SK-N-SH (cell line): ENCODE measurements at regions not wholly inside any gene's neighbourhood (a gene's known extent, or its start where the extent isn't known, plus 50 kb on each side); places are given as distances from the start of the nearest gene placed in this dataset.

Experiments
- CTCF ChIA-PET: fragments of 300-600, 350-600 bp; formaldehyde crosslinking; extraction: SDS; loops from one replicate; lab custom pipeline; 2021; lab: Yijun Ruan, JAX
- POLR2A ChIA-PET: fragments of 350-600 bp; sonication (Branson Sonifier 250); formaldehyde crosslinking; extraction: SDS; loops from one replicate; lab custom pipeline; 2020; ENCODE audit warnings: antibody characterized with exemption, inconsistent platforms; lab: Yijun Ruan, JAX
- DNase-seq: peaks from one replicate; pipeline ENCODE4 v3.0.0; 2012
- H2AFZ ChIP-seq: fragments of 200-600 bp; sonication (generic); 2 replicates; pipeline ENCODE4 v1.8.1; 2016; ENCODE audit warnings: antibody characterized with exemption, mild to moderate bottlenecking, low read depth
- H3F3A ChIP-seq: fragments of 200-600 bp; sonication (generic); replicated peaks from 2 replicates; pipeline ENCODE3; 2016; ENCODE audit warnings: antibody characterized with exemption, mild to moderate bottlenecking; ENCODE audit not compliant: insufficient read depth
- H3K27ac ChIP-seq, 2 experiments: fragments of 200-500 bp in 1 of 2; fragments of 200-600 bp in 1 of 2; sonication (Bioruptor generic) in 1 of 2; sonication (generic), shearing (Covaris generic) in 1 of 2; 2 replicates each; pipeline versions ENCODE4 v1.5.1 to v1.6.1; 2014 to 2016; ENCODE audit warnings: low read depth in 2 of 2, inconsistent platforms in 1 of 2, low read length in 1 of 2, mild to moderate bottlenecking in 1 of 2, mixed read lengths in 1 of 2
- H3K27me3 ChIP-seq: fragments of 200-600 bp; sonication (generic), shearing (Covaris generic); 2 replicates; pipeline ENCODE4 v1.6.1; 2016; ENCODE audit warnings: mixed run types; ENCODE audit not compliant: insufficient read depth
- H3K36me3 ChIP-seq, 2 experiments: fragments of 200-500 bp in 1 of 2; fragments of 200-600 bp in 1 of 2; sonication (Bioruptor generic) in 1 of 2; sonication (generic) in 1 of 2; replicated peaks in 1 of 2; 2 replicates each; pipeline versions ENCODE3 to v1.5.1; 2014 to 2016; ENCODE audit warnings: low read length in 1 of 2, mild to moderate bottlenecking in 1 of 2; ENCODE audit not compliant: insufficient read depth in 2 of 2, control insufficient read depth in 1 of 2
- H3K4me1 ChIP-seq, 2 experiments: fragments of 200-500 bp in 1 of 2; fragments of 200-600 bp in 1 of 2; sonication (Bioruptor generic) in 1 of 2; sonication (generic), shearing (Covaris generic) in 1 of 2; 2 replicates each; pipeline versions ENCODE4 v1.5.1 to v1.6.1; 2014 to 2016; ENCODE audit warnings: low read depth in 1 of 2, low read length in 1 of 2, mixed run types in 1 of 2; ENCODE audit not compliant: insufficient read depth in 2 of 2, control insufficient read depth in 1 of 2
- H3K4me2 ChIP-seq: fragments of 200-600 bp; sonication (generic), shearing (Covaris generic); 2 replicates; pipeline ENCODE4 v1.6.1; 2017; ENCODE audit warnings: mixed run types
- H3K4me3 ChIP-seq, 2 experiments: fragments of 200-500 bp in 1 of 2; fragments of 200-600 bp in 1 of 2; sonication (Bioruptor generic) in 1 of 2; sonication (generic), shearing (Covaris generic) in 1 of 2; 2 replicates each; pipeline versions ENCODE4 v1.5.1 to v1.8.1; 2014 to 2016; ENCODE audit warnings: low read depth in 2 of 2, inconsistent platforms in 1 of 2, low read length in 1 of 2, mild to moderate bottlenecking in 1 of 2, mixed read lengths in 1 of 2, moderate library complexity in 1 of 2
- H3K79me2 ChIP-seq: fragments of 200-600 bp; sonication (generic); 2 replicates; pipeline ENCODE4 v1.8.1; 2017; ENCODE audit warnings: mild to moderate bottlenecking; ENCODE audit not compliant: insufficient read depth
- H3K9ac ChIP-seq: fragments of 200-600 bp; sonication (generic); 2 replicates; pipeline ENCODE4 v1.6.1; 2017; ENCODE audit warnings: mixed run types
- H3K9me2 ChIP-seq: fragments of 200-600 bp; sonication (generic); 2 replicates; pipeline ENCODE4 v1.6.1; 2017; ENCODE audit warnings: mixed run types
- H3K9me3 ChIP-seq: fragments of 200-600 bp; sonication (generic); 2 replicates; pipeline ENCODE4 v1.6.1; 2017; ENCODE audit warnings: mixed run types, mild to moderate bottlenecking, moderate library complexity
- H4K20me1 ChIP-seq: fragments of 200-600 bp; sonication (generic); 2 replicates; pipeline ENCODE4 v1.6.1; 2017; ENCODE audit warnings: mild to moderate bottlenecking, mixed run types; ENCODE audit not compliant: insufficient read depth
- EZH2phosphoT487 ChIP-seq: fragments of 200-600 bp; sonication (generic); IDR thresholded peaks from 2 replicates; pipeline ENCODE4 v1.6.1; 2017; ENCODE audit warnings: low read depth, mixed run types, mild to moderate bottlenecking, antibody characterized with exemption, moderate library complexity, borderline replicate concordance
- FOSL2 ChIP-seq: IDR thresholded peaks from 2 replicates; pipeline ENCODE4 v1.4.0; 2012; ENCODE audit warnings: low read depth, mild to moderate bottlenecking, moderate library complexity, borderline replicate concordance
- FOXM1 ChIP-seq: IDR thresholded peaks from 2 replicates; pipeline ENCODE4 v1.4.0; 2012; ENCODE audit warnings: low read depth, mild to moderate bottlenecking
- GABPA ChIP-seq: IDR thresholded peaks from 2 replicates; pipeline ENCODE4 v1.4.0; 2012; ENCODE audit warnings: low read depth, mild to moderate bottlenecking
- IRF3 ChIP-seq: fragments of 150-350 bp; IDR thresholded peaks from 2 replicates; pipeline ENCODE4 v1.6.1; 2016; ENCODE audit warnings: mild to moderate bottlenecking, low read depth, low read length
- JUND ChIP-seq: IDR thresholded peaks from 2 replicates; pipeline ENCODE4 v1.4.0; 2012
- MAX ChIP-seq: IDR thresholded peaks from 2 replicates; pipeline ENCODE4 v1.4.0; 2012; ENCODE audit warnings: low read depth
- MEF2A ChIP-seq: IDR thresholded peaks from 2 replicates; pipeline ENCODE4 v1.4.0; 2012; ENCODE audit warnings: low read depth, borderline replicate concordance
- MXI1 ChIP-seq: IDR thresholded peaks from 2 replicates; pipeline ENCODE4 v1.6.1; 2012; ENCODE audit warnings: mild to moderate bottlenecking, low read depth, low read length, improper control_type of control experiment
- PBX3 ChIP-seq: IDR thresholded peaks from 2 replicates; pipeline ENCODE4; 2012
- RAD21 ChIP-seq: IDR thresholded peaks from 2 replicates; pipeline ENCODE4 v1.6.1; 2012; ENCODE audit warnings: mild to moderate bottlenecking, low read length
- REST ChIP-seq: IDR thresholded peaks from 2 replicates; pipeline ENCODE4 v1.6.1; 2012; ENCODE audit warnings: mild to moderate bottlenecking, low read depth, low read length, moderate library complexity
- SIN3A ChIP-seq: IDR thresholded peaks from 2 replicates; pipeline ENCODE4 v1.6.1; 2012; ENCODE audit warnings: low read depth, mild to moderate bottlenecking, low read length, moderate library complexity, borderline replicate concordance
- SMC3 ChIP-seq: IDR thresholded peaks from 2 replicates; pipeline ENCODE4 v1.6.1; 2012; ENCODE audit warnings: low read depth, low read length, improper control_type of control experiment
- TEAD4 ChIP-seq: IDR thresholded peaks from 2 replicates; pipeline ENCODE4 v1.4.0; 2012; ENCODE audit warnings: mild to moderate bottlenecking, borderline replicate concordance; ENCODE audit not compliant: insufficient read depth
- USF1 ChIP-seq: IDR thresholded peaks from 2 replicates; pipeline ENCODE4 v1.4.0; 2012; ENCODE audit warnings: low read depth, borderline replicate concordance
- USF2 ChIP-seq: fragments of 150-350 bp; IDR thresholded peaks from 2 replicates; pipeline ENCODE4 v1.6.1; 2017; ENCODE audit warnings: antibody characterized with exemption, low read length, low read depth, borderline replicate concordance
- YY1 ChIP-seq: IDR thresholded peaks from 2 replicates; pipeline ENCODE4 v1.4.0; 2012; ENCODE audit warnings: low read depth, mild to moderate bottlenecking
- WGBS: methylation state at CpG from one replicate; pipeline ENCODE4 v1.1.6; 2017; ENCODE audit warnings: low lambda C conversion rate; 5-methylcytosine and 5-hydroxymethylcytosine counted together

- TF ChIP-seq FOXM1, result no peak
- H3K36me3 ChIP-seq, result no peaks in the 10 kb centered on the region
- WGBS, result 28% methylated on average over 3 of the region's 3 CpGs
- H4K20me1 ChIP-seq, result no peaks in the 10 kb centered on the region
- ChIA-PET CTCF (interaction anchor here (0.6 kb wide), 1 partner anchor 180 kb away, joined by 3 read pairs; no protein-coding TSS in a partner anchor), POLR2A (no interaction called here)
- no peak overlapping the region for H3K4me3 ChIP-seq
- H3K79me2 ChIP-seq, result no peaks in the 10 kb centered on the region
- no peak overlapping the region for H3K9ac ChIP-seq
- H3F3A ChIP-seq, result no peaks in the 10 kb centered on the region
- H3K4me1 ChIP-seq, result no peaks in the 10 kb centered on the region; a peak in 1 of 4 replicates
- H3K9me2 ChIP-seq, result no peaks in the 10 kb centered on the region
- no peak overlapping the region for H3K27ac ChIP-seq
- H3K27me3 ChIP-seq, result no peaks in the 10 kb centered on the region
- no peak overlapping the region for H3K4me2 ChIP-seq
- no peak overlapping the region for H2AFZ ChIP-seq
- H3K9me3 ChIP-seq, result no peaks in the 10 kb centered on the region
- DNase-seq, result no peak
Observed at GRCh38 chr2:204220896-204221295, 284.3 kb downstream of the ICOS start.

- POLR2A ChIA-PET, result no interaction called here
Observed at GRCh38 chr2:204223046-204223445, 286.5 kb downstream of the ICOS start.

More at GRCh38 chr2:204223046-204223445, 286.5 kb downstream of the ICOS start:
- TF ChIP-seq YY1 (no peak), REST (no peak), RAD21 (no peak), MXI1 (no peak), PBX3 (no peak), EZH2phosphoT487 (no peak), USF2 (no peak), SMC3 (no peak), TEAD4 (no peak), GABPA (no peak), IRF3 (no peak), MAX (no peak), JUND (no peak), USF1 (no peak), SIN3A (no peak), FOSL2 (no peak), MEF2A (no peak)
- H3K27me3 ChIP-seq, result no peaks in the 10 kb centered on the region
- H3K9me3 ChIP-seq, result no peaks in the 10 kb centered on the region
- CTCF ChIA-PET, result interaction anchor here (2.3 kb wide), 1 partner anchor 78 kb away, joined by 7 read pairs; no protein-coding TSS in a partner anchor
- no peak overlapping the region for H3K4me3 ChIP-seq
- peaks cover 0 to 7% of the 10 kb centered on the region in 2 experiments; a peak in 2 of 4 replicates for H3K4me1 ChIP-seq
- WGBS, result 17% methylated on average over 5 of the region's 6 CpGs
- H3K79me2 ChIP-seq, result no peaks in the 10 kb centered on the region
- H3K36me3 ChIP-seq, result no peaks in the 10 kb centered on the region
- no peaks in the 10 kb centered on the region for H3F3A ChIP-seq
- H3K9ac ChIP-seq, result no peak overlapping the region
- H3K27ac ChIP-seq, result no peak overlapping the region
- no peak overlapping the region for H2AFZ ChIP-seq
- no peaks in the 10 kb centered on the region for H4K20me1 ChIP-seq
- DNase-seq, result no peak
- no peaks in the 10 kb centered on the region for H3K9me2 ChIP-seq
- no peak overlapping the region for H3K4me2 ChIP-seq
